HCT116 (cell line): ENCODE measurements at regions not wholly inside any gene's neighbourhood (a gene's known extent, or its start where the extent isn't known, plus 50 kb on each side); places are given as distances from the start of the nearest gene placed in this dataset.

Experiments used
- CEBPB ChIP-seq: IDR thresholded peaks from 2 replicates; pipeline ENCODE4 v1.6.1; 2012; ENCODE audit warnings: low read depth
- CTCF ChIP-seq, 3 experiments: fragments of 200-600 bp in 1 of 3; sonication (generic) in 1 of 3; IDR thresholded peaks in 2 of 3; conservative IDR thresholded peaks in 1 of 3; 2 replicates each; pipeline ENCODE4 v1.5.1; 2012 to 2017; ENCODE audit warnings: low read depth in 2 of 3, low read length in 2 of 3, antibody characterized with exemption in 1 of 3, borderline replicate concordance in 1 of 3, control low read depth in 1 of 3, mild to moderate bottlenecking in 1 of 3, mixed read lengths in 1 of 3, mixed run types in 1 of 3, moderate library complexity in 1 of 3; ENCODE audit not compliant: insufficient read depth in 1 of 3
- EZH2 ChIP-seq: fragments of 200-600 bp; sonication (generic); IDR thresholded peaks from 2 replicates; pipeline ENCODE4 v1.6.1; 2017; ENCODE audit warnings: antibody characterized with exemption, mixed run types
- JUND ChIP-seq: IDR thresholded peaks from 2 replicates; pipeline ENCODE4 v1.6.1; 2012
- POLR2A ChIP-seq: IDR thresholded peaks from 2 replicates; pipeline ENCODE4 v1.7.0; 2011; ENCODE audit warnings: borderline replicate concordance; ENCODE audit not compliant: insufficient read depth, insufficient read length; ENCODE audit errors: extremely low read depth
- POLR2AphosphoS5 ChIP-seq: IDR thresholded peaks from 2 replicates; pipeline ENCODE4 v1.6.1; 2011; ENCODE audit warnings: mild to moderate bottlenecking, low read depth, low read length, moderate library complexity
- SIN3A ChIP-seq: IDR thresholded peaks from 2 replicates; pipeline ENCODE4 v1.6.1; 2012; ENCODE audit warnings: low read depth
- SP1 ChIP-seq: IDR thresholded peaks from 2 replicates; pipeline ENCODE4 v1.6.1; 2012; ENCODE audit warnings: low read depth
- TCF7L2 ChIP-seq: IDR thresholded peaks from 2 replicates; pipeline ENCODE4 v1.7.0; 2011; ENCODE audit warnings: borderline replicate concordance, inconsistent platforms; ENCODE audit not compliant: insufficient read depth, insufficient read length; ENCODE audit errors: extremely low read depth
- TF ChIP-seq, protein P1 (sequence below): IDR thresholded peaks from 2 replicates; pipeline ENCODE4 v1.6.1; 2012

GRCh38 chr13:81682081-81682630 lies 1341.2 kb upstream of the SPRY2 start:
- no peak for TF ChIP-seq CTCF (IDR thresholded peaks at IDR 0.05 in 2 of 3, conservative IDR thresholded peaks at IDR 0.05 in 1 of 3; ENCODE audit: borderline replicate concordance in 1 of 3, insufficient read depth in 1 of 3, low read depth in 2 of 3, low read length in 2 of 3)
- no peak for TF ChIP-seq POLR2A
- TF ChIP-seq SP1, result no peak
- no peak for TF ChIP-seq TCF7L2
- TF ChIP-seq, protein P1, sequence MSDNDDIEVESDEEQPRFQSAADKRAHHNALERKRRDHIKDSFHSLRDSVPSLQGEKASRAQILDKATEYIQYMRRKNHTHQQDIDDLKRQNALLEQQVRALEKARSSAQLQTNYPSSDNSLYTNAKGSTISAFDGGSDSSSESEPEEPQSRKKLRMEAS, result no peak
- no peak for TF ChIP-seq JUND
- no peak for TF ChIP-seq POLR2AphosphoS5
- no peak for TF ChIP-seq EZH2
- no peak for TF ChIP-seq SIN3A
- no peak for TF ChIP-seq CEBPB
